ENCODE measurements at regions not wholly inside any gene's neighbourhood (a gene's known extent, or its start where the extent isn't known, plus 50 kb on each side); places are given as distances from the start of the nearest gene placed in this dataset.

DNA sequence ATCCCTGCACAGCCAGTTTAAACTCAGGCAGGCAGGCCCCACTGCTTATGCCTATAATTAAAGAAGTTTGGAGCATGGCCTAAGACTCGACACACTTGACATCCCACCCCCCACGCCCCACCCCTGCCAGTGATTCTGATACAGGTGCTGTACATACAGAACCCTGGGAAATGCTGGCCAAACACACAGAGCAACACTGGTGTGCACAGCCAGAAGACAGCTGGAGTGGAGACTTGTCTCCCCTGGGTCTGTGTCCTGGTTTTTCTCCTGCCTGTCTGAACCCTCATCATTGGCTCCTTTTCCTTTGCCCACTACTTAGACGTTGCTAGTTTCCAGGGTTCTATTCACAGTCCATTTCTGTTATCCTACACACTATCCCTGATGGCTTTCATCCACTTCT, 76.8 kb downstream of the DLEU7 start:
- TF ChIP-seq, protein P1, sequence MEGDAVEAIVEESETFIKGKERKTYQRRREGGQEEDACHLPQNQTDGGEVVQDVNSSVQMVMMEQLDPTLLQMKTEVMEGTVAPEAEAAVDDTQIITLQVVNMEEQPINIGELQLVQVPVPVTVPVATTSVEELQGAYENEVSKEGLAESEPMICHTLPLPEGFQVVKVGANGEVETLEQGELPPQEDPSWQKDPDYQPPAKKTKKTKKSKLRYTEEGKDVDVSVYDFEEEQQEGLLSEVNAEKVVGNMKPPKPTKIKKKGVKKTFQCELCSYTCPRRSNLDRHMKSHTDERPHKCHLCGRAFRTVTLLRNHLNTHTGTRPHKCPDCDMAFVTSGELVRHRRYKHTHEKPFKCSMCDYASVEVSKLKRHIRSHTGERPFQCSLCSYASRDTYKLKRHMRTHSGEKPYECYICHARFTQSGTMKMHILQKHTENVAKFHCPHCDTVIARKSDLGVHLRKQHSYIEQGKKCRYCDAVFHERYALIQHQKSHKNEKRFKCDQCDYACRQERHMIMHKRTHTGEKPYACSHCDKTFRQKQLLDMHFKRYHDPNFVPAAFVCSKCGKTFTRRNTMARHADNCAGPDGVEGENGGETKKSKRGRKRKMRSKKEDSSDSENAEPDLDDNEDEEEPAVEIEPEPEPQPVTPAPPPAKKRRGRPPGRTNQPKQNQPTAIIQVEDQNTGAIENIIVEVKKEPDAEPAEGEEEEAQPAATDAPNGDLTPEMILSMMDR (IDR thresholded peaks at IDR 0.05 in 8 of 11, conservative IDR thresholded peaks at IDR 0.05 in 3 of 11) = no peak
- no peak for TF ChIP-seq POLR2AphosphoS5 (IDR thresholded peaks at IDR 0.05)
